ELR (cell line): ENCODE measurements at regions not wholly inside any gene's neighbourhood (a gene's known extent, or its start where the extent isn't known, plus 50 kb on each side); places are given as distances from the start of the nearest gene placed in this dataset.
"Not testable (repeated sequence)": the region's sequence is repeated elsewhere in the genome, so short reads cannot be mapped to it uniquely, and the experiment has no call there.

Source experiments
- DNase-seq: peaks from one replicate; pipeline ENCODE4 v3.0.0-alpha.2; 2015; ENCODE audit warnings: low read depth

DNA sequence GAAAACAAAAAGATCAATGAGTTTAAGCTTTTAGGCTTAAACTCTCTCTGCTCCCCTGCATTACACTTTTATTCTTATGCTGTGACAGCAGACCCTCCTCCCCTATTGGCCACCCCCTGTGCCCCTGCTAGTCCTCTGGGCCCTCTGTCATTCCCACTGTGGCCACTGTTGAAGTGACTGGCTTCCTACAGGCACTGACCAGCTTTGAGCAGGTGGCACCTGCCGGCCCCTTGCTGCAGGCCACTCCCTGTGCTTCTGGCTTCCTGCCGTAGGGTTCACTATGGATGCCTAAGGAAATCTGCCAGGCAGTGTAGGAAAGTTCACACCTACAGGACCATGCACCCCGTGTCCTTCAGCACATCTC, 156.5 kb upstream of the L3MBTL4 start:
- DNase-seq: no peak

DNA sequence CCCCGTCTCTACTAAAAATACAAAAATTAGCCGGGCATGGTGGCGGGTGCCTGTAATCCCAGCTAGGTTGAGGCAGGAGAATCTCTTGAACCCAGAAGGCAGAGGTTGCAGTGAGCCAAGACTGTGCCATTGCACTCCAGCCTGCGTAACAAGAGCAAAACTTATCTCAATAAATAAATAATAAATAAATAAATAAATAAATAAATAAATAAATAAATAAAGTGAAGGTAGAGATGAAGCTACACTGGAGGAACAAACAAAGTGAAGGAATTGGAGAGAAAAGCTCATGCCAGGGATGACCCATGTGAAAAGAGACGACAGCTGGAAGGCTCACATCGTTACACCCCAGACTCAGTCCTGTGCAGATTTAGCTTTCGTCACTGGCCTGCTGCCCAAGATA, 157.3 kb upstream of the ARHGAP28 start:
- DNase-seq: not testable (repeated sequence)

- no peak for DNase-seq
These were observed 154.9 kb upstream of the ARHGAP28 start for GRCh38 chr18:6574631-6575030.

GRCh38 chr18:6575908-6576307, 153.6 kb upstream of the ARHGAP28 start:
- DNase-seq: no peak

DNA sequence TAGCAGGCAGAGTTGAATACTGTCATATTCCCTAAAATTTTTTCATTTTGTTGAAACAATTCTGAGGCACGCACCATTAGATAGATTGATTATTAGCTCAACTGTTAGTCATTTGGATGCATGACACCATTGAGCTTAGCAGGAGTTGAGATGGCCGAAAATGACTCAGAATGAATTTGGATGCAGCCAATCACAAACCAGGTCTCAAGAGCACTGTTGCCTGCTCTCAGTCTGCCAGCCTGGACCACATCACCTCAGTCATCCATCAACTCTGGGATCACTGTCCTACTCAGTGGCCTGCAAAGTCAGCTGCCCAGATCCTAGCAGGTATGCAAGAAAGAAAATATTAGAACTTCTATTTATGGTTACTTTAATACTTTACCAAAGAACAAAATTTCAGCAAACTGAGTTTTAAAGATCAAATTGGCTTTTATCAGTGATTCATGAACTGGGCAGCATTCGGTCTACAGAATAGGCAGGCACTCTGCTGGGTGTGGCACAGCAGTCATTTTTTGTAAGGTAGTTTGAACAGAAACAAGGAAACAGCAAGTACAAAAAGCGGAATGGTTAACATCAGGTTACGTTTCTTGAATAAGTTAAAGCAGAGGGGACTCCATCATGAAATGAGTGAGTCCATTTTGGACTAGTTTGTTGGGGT, 152.7 kb upstream of the ARHGAP28 start:
- no peak for DNase-seq

DNA sequence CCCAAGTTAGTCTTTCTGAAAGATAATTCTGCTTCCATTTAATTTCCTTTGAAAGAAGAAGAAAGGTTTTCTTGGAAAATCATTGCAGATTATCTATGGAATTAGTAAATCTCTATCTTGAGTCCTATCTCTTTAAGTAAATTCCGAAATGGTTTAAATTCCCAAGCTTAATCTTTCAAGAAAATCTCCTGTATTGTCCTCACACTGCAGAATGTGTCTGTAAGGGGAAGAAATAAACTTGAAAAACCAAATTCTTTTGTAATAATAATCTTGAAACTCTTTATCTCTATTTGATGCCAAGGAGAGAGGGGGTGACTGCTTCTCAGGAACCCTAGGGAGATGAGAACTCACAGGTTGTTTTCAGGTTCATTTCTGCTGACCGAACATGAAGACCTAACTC, 150.8 kb upstream of the ARHGAP28 start:
- no peak for DNase-seq

- DNase-seq: no peak
These were observed 150.0 kb upstream of the ARHGAP28 start for GRCh38 chr18:6579486-6579885.

GRCh38 chr18:6580401-6580800, 149.1 kb upstream of the ARHGAP28 start:
- no peak for DNase-seq

- no peak for DNase-seq
These were observed 139.6 kb upstream of the ARHGAP28 start for GRCh38 chr18:6589923-6590322.

GRCh38 chr18:6590326-6590725, 139.2 kb upstream of the ARHGAP28 start:
- no peak for DNase-seq

DNA sequence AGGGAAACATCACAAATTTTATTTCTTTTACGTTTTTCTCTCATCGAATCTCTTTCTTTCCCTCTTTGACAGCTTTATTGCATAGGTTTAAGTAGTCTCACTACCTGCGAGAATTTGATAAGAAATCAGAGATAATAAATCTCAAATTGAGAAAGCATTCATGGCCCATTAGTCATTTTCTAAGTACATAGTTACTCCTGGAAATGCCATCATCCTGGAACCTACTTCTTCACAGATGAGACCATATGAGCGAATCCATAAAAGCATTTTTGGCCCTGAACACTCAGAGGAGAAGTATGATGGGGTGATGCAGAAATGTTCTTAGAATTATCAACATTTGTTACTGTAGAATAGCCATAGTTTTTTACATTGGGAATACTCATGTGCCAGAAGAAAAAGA, 138.0 kb upstream of the ARHGAP28 start:
- DNase-seq: no peak

DNA sequence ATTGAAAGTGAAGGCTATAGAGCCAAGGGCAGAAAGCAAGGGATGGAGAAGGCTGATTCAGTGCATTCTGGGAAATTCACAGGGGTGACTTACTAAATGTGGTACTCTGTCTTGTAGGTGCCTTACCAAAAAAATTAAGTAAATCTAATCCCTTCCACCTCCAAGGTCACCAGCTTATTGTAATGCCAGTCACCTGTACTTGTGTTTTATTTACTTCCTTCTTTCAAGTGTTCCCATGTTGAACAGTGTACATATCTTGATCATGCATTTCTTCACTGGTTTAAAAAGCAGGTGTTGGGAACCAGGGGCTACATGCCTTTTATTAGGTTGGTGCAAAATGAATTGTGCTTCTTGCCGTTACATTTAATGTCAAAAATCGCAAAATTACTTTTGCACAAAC, 137.0 kb upstream of the ARHGAP28 start:
- no peak for DNase-seq

GRCh38 chr18:6593142-6593885, 136.2 kb upstream of the ARHGAP28 start:
- DNase-seq: no peak

DNA sequence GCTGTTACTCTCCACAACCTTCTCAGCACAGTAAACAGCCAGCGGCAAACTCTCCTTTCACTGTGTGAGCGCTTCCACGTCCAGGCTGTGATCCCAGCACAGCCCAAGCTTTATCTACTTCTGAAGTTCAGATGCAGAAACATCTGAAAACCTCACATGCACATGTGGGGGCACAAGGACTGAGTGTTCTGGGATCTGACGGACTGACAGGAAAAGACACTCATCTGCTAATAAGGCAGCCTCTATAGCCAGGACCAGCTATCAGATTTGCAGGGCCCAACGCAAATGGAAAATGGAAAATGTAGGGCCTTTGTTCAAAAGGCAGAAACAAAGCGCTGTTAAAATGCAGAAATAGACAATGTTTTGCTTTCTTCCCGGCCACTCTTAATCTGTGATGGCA, 133.8 kb upstream of the ARHGAP28 start:
- DNase-seq: no peak

GRCh38 chr18:6598657-6599056, 130.9 kb upstream of the ARHGAP28 start:
- DNase-seq: no peak

DNA sequence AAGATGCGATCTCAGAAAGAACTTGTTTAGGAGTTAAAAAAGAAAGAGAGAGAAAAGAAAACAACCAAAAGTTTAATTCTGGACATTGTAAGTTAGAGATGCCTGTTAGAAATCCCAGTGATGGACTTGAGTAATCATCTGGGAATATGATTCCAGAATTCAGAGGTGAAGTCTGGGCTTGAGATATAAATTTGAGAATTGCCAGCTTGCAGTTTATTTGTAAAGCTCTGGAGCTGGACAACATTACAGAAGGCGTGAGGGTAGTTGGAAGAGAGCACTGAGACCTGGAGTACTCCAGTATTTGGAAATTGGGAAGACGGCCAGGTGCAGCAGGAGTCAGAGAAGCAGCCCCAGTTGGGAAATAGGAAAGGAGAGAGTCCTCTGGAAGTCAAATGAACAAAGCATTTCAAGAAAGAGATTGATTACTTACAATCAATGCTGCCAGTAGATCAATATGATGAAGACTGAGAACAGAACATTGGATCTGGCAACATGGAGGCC, 128.8 kb upstream of the ARHGAP28 start:
- no peak for DNase-seq

DNA sequence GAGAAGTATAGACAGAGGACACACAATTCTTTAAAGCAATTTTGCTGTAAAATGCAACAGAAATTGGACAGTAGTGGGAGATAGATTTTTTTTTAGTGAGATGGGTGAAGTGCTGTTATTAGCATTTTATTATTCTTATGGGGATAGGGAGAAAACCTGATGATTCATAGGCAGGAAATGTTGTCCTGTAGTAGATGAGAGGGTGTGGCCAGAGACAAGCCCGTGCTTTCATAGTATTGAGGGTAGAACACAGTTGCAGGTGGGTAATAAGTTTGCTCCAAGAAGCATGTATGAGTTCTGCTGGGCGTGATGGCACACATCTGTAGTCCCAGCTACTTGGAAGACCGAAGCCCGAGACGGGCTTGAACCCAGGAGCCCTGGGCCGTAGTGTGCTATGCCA, 128.3 kb upstream of the ARHGAP28 start:
- DNase-seq: no peak

GRCh38 chr18:6602365-6602764, 127.2 kb upstream of the ARHGAP28 start:
- no peak for DNase-seq

DNA sequence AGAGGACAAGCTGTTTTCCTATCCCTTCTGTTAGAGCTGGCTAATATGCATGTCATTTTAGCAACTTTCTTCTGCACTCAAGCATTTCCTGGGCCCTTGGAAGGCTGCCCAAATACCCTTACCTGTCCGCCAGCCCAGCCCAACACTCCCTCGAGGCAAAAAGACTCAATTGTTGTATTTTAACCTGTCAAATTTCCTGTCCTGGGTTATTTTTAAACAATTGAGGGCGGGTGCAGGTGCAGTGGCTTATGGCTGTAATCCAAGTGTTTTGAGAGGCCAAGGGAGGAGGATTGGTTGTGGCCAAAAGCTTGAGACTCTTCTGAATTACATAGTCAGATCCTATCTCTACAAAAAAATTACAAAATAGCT, 125.0 kb upstream of the ARHGAP28 start:
- DNase-seq: no peak

- no peak for DNase-seq
These were observed 124.2 kb upstream of the ARHGAP28 start for GRCh38 chr18:6605115-6605869.

DNA sequence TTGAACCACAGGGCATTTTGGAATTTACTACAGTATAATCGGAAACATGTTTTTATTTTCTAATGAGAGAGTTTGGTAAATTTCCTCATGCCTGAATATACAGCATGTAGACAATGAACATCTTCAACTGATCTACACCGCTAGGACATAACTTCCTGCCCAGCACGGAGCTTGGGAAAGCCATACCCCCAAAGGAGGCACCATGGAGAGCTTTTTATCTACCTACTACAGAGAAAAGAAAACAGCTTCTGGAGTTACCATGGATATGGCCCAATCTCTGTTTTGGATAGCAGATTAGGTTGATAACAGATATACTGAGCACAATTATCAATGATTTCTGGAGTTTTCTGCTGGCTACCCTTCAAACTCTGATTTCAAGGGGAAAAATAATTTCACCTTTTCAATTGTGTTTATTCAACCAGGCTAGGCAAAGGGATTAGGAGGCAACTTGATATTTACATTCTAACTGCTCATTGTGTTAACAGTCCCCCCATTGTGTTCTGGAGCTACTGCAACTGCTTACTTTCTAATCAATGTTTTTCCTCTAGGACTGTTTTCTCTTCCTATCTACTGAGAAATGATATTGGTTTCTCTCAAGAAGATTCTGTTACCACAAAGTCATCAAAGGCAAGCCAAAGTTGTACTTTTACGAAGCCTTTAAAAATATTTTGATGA, 123.0 kb upstream of the ARHGAP28 start:
- DNase-seq: no peak

- no peak for DNase-seq
These were observed 122.2 kb upstream of the ARHGAP28 start for GRCh38 chr18:6607343-6607742.
